A549 (cell line): ENCODE measurements at regions not wholly inside any gene's neighbourhood (a gene's known extent, or its start where the extent isn't known, plus 50 kb on each side); places are given as distances from the start of the nearest gene placed in this dataset.

Experiments used
- CBX8 ChIP-seq: fragments of 200-600 bp; sonication (generic); IDR thresholded peaks from 2 replicates; pipeline ENCODE4 v1.6.1; 2016
- HOXB13 ChIP-seq: fragments of 250-450 bp; sonication (Bioruptor Pico); IDR thresholded peaks from 2 replicates; pipeline ENCODE4 v1.5.0; 2020; ENCODE audit warnings: low read depth, mild to moderate bottlenecking, moderate library complexity
- MYC ChIP-seq: IDR thresholded peaks from 2 replicates; pipeline ENCODE4 v1.6.1; 2012; ENCODE audit warnings: mild to moderate bottlenecking, inconsistent platforms, low read length, improper control_type of control experiment, borderline replicate concordance
- RNF2 ChIP-seq: fragments of 200-600 bp; sonication (generic); IDR thresholded peaks from 2 replicates; pipeline ENCODE4 v1.6.1; 2016; ENCODE audit warnings: low read depth, mild to moderate bottlenecking, antibody characterized with exemption, moderate library complexity, borderline replicate concordance

- no peak for TF ChIP-seq RNF2
- TF ChIP-seq MYC = no peak
- no peak for TF ChIP-seq CBX8
- no peak for TF ChIP-seq HOXB13 (CRISPR knock-in tag)
Measured at GRCh38 chr18:43893001-43893637, 615.8 kb upstream of the SYT4 start.
